Stimulated activated CD4-positive, alpha-beta T cell treated with anti-CD3 and anti-CD28 coated beads, TNF-alpha, amount 100 ng/mL, for 1 hour (primary cell): ENCODE measurements at regions not wholly inside any gene's neighbourhood (a gene's known extent, or its start where the extent isn't known, plus 50 kb on each side); places are given as distances from the start of the nearest gene placed in this dataset.
A peak's percentile ranks its signal among the peaks of the same experiment; 100 is the strongest.
"Not testable (repeated sequence)": the region's sequence is repeated elsewhere in the genome, so short reads cannot be mapped to it uniquely, and the experiment has no call there.

Experiments
- DNase-seq, 3 donors: peaks; one replicate each; pipeline ENCODE4 v3.0.0-alpha.2; 2020; ENCODE audit warnings: low read depth in 3 of 3, low spot score in 1 of 3

DNA sequence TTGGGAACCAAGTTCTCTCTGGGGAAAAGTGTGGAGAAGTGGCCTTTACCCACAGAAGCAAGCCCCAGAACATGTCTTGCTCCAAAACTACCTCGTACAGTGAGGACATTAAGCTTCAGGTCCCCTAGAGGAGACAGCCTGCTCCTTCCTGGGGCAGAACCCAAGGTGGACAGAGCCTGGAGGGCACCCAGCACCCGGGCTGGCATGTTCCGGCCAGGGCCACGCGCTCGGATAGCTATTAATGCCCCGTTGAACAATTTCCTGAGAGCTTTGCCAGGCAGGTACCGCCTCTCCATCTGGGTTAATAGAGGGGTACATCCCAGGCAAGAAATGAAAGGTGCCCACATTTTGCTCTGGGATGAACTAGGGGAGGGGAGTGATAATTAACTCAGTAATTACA lies 169.0 kb upstream of the GRK3 start:
- DNase-seq = no peak

DNA sequence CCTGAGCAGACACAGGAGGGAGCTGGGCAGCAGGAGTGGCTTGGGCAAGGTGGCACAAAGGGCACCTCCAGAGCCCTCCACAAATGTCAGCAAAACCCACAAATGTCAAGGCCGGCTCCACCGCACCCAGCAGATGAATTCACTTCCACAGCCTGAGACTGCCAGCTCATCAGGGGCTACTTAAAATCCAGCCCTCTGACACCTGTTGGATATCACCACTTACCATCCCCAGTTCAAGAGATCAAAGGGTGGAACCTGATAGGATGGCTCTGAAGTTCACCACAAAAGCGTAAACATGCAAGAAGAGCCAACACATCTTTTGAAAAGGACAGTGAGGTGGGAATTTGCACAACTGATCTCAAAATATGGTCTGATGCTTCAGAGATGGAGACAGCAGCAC lies 168.6 kb upstream of the GRK3 start:
- DNase-seq = no peak

DNA sequence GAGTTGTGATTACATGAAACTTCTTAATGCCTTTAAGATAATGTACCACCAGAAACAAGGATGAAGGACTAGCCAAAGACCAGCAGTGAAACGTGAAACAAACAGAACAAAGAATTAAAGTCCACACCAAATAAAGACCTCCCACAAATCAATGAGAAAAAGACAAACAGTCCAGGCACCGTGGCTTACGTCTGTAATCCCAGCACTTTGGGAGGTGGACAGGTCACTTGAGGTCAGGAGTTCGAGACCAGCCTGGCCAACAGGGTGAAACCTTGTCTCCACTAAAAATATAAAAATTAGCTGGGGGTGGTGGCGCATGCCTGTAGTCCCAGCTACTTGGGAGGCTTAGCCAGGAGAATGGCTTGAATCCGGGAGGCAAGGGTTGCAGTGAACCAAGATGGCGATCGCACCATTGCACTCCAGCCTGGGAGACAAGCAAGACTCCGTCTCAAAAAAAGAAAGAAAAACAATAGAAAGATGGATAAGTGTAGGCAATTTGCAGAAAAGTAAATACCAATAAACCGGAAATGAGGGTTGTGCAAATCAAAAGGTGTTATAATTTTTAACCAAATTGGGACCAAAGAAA lies 167.8 kb upstream of the GRK3 start:
- DNase-seq = no peak

DNA sequence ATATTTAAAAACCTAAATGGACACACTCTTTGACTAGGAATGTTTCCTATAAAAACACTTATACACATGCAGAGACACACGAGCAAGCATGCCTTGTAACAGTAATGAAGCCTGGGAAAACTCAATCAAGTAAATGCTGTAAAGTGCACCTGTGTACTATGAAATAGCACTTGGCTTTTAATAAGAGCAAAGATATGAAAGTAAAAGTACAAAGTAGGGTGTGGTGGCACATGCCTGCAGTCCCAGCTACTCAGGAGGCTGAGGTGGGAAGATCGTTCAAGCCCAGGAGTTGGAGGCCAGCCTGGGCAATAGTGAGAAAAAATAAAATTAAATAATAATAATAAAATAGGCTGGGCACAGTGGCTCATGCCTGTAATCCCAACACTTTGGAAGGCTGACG lies 166.9 kb upstream of the GRK3 start:
- DNase-seq = no peak

DNA sequence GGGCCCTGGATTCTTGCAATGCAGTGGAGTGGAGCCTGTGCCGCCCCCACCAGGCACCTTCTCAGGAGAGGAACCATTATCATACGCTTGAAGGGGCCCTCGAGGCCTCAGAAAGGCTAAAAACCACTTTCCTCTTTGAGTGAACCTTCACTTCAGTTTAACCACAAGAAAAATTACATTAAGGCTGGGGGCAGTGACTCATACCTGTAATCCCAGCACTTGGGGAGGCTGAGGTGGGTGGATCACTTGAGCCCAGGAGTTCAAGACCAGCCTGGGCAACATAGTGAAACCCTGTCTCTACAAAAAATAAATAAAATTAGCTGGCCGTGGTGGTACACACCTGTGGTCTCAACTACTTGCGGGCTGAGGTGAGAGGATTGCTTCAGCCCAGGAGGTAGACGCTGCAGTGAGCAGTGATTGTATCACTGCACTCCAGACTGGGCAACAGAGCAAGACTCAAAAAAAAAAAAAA lies 165.8 kb upstream of the GRK3 start:
- DNase-seq = not testable (repeated sequence)

DNA sequence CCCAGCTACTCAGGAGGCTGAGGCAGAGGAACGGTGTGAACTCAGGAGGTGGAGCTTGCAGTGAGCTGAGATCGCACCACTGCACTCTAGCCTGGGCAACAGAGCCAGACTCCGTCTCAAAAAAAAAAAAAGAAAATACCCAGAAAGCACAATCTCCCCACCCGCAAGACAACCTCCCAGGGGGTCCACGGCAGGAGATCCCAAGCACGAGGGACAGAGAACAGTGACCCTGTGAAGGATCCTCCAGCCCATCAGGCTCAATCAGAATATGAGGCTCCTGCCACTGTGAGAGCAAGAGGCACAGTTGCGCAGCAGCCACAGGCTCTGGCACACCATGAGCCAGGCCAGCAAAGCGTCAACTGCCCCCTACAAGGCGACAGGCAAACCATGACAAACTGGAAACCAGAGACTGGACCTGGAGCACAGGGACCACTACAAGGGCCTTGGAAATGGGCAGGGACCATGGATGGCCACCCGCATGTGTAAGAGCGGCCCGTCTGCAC lies 164.8 kb upstream of the GRK3 start:
- DNase-seq = no peak

DNA sequence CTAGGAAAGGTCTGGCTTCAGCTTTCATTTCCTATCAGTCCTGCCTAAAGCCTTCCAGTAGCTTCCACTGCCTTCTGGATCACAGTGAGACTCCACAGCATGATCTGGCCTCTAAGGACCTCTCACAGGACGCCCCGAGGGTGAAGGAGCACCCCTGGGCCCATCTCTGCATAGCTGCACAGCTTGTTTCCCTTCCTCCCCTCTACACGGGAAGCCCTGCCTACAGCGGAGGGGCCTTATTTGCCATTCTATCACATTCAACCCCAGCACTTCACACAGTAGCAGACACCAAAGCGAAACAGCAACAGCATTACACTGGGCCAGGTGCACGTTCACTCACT lies 162.3 kb upstream of the GRK3 start:
- no peak for DNase-seq

DNA sequence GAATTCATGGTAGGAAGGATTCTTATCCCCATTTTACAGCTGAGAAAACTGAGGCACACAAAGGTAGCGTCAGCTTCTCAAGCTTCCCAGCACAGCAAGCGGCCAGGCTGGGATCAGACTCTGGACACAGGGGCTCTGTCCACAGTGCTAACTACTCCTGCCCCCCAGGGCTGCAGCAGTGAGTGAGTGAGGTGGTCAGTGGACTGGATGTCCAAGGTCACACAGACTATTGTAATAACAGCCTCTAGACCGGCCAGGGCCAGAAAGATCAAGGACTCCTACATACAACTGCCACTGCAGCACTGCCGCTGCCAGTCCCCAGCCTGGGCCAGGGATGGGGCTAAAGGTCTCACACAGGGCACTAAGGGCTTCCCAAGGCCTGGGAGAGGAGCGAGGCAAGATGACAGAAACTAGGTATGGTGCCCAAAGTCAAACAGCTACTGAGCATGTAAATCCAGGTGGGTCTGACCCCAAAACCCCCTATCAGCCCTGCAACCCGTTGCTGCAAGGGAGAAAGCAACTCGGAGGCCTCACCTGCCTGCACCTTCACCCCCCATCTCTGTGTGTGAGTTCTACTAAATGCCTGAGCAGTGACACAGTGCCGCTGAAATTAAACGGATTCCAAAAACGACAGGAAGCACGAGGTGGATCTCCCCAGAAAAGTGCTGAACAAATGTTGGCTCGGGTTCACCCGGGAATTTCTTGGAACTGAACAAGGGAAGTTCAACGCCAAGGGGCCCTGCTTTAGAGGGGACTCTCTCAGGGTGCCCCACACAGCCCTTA lies 161.8 kb upstream of the GRK3 start:
- DNase-seq = no peak

DNA sequence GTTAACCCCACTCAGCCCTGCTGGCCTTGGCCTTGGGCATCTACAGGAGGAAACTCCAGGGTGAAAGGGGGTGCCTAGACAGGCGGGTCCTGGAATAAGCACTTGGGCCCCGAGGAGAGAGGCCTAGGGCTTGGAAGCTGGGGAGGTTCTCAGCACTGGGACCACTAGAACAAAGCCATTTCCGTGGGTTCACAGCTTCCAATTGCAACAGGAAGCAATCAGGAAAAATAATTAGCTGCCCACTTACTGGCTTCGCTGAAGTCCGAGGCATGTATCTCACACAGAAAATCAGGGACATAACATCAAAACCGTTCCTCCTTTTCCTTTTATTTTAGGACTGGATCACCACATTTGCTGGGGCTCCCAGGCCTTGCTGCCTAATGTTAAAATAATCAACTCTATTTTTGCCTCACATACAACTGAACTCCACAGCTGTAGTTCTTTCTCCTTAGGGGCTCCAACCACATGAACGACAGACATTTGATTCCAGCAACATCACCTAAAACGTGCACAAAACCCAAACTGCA lies 161.1 kb upstream of the GRK3 start:
- no peak for DNase-seq

DNA sequence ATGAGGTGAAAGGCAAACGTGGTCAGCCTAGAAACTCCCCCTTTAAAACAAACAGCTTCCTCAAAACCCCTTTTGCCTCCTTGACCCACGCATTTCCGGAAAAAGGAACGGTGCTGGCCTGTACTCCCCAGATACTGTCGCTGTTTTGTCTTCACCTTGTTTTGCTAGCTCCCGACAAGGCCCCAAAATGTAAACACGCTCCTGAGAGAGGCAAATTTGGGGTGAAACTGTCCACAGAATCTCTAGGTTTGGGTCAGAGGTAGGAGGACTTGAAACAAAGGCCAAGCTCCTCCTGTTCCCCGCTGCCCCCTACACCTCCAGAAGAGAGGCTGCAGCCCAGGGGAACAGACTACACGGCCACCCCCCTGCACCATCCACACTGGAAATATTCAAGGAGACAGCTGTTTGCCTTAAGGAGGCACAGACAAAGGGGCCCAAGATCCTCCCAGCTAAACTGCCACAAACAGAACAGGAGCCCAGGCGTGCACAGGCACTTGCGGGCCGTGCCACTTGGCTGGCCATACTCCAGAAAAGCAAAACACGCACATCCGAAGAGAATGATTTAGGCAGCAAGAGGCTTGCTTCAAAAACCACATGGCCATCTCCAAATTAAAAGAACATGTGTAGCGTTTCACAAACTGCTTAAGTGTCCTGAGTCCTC lies 160.5 kb upstream of the GRK3 start:
- DNase-seq = no peak

DNA sequence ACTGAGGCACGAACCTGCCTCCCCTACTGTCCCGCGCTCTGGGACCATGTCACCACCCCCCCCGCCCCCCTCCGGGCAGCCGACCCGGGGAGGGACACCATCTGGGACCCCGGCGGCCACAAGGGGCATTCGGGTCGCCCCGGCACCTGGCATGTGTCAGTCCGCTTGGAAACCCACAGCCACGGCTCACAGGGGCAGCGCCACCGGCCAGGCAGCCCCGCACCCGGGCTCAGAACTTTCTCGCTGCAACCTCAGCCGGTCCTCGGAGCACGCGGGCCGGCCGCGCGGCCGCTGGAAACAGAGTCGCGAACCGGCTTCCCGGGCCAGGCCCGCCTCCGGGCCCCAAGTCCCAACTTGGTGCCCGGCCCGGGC lies 159.9 kb upstream of the GRK3 start:
- no peak for DNase-seq

DNA sequence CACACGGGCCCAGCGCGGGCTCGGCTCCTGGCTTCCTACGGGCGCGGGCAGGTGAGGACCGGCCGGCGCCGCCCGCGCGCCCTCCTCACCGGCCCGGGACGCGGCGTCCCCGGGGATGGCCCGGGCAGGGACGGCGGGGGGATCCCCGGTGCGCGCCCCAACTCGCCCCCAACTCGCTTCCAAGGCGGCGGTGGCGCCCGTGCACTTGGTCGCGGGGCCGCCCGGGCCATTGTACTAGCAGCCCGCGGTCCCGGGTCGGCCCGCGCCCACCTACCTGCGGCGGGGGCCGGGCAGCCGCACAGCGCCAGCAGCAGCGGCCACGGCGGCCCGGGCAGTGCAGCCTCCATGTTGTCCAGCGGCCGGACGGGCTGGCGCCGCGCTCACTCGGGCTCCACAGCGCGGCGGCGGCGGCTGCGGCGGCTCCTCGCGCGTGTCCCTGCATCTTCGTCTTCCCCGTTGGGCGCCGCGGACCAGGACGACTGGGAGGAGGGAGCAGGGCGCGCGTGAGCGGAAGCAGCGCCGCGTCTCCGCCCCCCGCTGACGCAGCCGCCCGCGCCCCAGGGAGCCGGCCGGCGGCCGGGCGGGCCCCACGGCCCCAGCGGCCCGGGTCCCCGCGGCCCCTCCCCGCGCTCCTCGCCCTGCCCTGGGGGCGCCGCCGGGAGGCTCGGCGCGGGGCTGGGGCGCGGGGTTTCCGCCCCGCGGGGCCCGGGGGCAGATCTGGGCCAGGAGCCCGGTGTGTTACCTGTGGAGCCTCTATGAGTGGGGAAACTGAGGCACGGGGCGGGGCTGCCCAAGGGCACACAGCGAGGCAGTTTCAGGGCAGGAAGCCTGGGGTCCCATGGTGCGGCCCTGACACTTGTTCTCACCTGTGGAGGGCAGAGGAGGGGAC lies 159.3 kb upstream of the GRK3 start:
- DNase-seq = peak in 2 of 3 donors; percentile 9 to 54

DNA sequence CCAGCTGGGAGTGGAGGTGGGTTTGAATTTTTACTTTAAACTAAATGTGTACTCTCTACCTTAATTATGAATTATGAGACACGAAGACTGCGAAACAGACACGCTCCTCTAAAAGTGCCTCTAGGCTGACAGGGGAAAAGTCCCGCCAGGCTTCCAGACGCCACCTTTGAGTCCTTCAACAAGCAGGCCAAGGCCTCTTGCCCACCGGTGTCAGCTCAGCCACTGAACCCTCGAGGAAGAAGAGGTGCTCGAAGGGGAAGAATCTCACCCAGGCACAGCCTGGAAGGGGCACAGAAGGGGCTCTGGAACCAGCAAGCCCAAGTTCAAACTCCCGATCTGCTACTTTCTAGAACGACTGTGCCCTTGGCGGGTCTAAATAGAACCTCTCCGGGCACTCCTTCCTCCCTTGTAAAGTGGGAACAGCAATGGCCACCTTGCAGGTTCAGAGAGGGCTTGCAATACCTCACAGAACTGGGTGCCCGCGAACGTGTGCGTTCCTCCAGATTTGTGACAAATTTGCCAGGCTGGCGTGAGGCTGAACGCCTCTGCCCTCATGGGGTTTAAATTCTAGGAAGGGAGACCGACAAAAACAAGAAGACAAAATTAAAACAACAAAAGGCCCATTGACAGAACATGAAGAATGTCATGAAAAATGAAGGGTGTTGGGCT lies 158.5 kb upstream of the GRK3 start:
- no peak for DNase-seq

DNA sequence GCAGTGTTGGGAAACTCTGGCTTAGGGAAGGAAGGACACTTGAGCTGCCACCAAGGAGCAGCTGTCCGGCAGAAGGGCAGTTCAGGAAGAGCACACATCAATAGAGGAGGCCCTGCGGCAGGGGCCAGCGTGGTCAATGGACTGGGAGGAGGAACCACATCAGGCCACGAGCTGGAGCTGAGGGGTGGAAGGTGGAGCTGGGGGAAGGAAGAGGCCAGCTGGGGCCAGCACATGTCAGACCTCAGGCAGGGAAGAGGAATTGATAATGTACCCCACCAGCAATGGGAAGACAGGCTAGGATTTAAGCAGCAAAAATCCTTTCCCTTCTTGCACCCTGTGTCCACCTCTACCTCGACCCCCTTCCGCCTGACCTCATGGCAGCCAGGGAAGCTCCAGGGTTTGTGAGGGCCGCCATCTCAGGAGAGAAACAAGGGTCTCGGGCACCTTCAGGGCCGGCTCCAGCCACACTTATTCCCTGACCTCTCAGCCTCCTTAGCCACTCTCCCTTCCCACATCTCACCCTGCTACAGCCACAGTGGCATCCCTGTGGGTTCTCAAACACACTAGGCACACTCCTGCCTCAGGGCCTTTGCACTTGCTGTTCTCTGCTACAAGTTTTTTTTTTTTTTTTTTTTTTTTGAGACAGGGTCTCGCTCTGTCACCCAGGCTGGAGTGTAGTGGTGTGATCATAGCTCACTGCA lies 157.8 kb upstream of the GRK3 start:
- DNase-seq = no peak

DNA sequence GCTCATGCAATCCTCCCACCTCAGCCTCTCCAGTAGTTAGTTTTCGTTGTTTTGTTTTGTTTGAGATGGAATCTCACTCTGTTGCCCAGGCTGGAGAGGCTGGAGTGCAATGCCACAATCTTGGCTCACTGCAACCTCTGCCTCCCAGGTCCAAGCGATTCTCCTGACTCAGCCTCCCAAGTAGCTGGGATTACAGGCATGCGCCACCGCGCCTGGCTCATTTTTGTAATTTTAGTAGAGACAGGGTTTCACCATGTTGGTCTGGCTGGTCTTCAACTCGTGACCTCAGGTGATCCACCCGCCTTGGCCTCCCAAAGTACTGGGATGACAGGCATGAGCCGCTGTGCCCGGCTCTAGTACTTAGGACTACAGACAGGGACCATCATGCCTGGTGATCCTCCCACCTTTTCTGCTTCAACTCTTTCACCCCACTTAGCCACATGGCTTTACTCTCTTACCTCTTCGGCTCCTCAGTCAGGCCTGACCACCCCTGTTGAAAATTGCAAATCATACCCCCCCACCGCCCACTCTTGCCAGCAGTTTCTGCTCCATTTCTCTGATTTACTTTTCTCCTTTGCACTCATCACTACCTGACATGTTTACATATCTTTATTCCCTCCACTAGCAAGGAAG lies 157.1 kb upstream of the GRK3 start:
- DNase-seq = no peak

DNA sequence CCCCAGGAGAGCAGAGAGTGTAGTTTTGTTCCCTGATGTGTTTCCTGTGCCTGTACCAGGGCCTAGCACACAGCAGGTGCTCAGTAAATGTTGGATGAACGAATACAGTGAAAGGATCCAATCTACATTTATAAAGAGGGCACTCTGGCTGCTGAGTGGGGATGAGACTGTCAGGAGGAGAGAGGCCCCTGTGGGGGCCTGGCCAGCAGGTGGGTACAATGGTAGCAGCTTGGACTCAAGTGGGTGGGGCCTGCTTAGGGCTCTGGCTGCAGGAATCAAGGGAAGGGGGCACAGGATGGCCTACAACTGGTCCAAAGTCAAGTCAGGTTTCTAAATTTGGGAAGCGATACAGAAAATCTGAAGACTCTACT lies 156.6 kb upstream of the GRK3 start:
- DNase-seq = no peak

DNA sequence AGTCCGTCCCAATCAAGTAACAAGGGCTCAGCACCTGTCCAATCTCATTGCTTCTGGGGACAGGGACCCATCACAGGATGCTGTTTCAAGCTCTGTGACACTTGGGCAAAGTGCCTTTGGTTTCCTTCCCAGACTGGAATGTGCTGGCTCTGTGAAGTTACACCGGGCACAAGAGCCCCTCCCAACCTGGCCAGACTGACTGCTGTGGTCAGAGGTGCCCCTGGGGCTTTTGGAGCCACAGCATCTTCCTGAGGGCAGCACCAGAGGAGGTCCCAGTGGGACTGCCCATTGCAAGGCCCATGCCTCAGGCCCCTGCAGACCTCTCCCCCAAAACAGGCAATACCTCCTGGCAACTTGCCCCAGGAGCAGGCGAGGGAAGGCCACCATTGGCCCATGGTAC lies 155.2 kb upstream of the GRK3 start:
- no peak for DNase-seq

DNA sequence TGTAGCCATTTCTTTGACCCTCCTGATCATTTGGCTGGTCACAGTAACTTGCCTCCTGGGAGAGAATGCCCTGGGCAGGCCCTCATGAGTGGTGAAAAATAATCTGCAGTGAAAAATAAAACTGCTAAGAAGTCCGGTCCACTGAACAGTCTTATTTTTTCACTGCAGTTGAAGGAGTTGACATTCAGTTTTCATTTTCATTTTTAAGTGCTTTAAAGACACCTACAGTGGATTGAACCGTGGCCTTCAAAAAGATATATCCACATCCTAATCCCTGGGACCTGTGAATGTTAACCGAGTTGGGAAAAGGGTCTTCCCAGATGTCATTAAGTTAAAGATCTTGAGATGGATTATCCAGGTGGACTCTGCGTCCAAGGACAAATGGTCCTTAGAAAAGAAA lies 153.6 kb upstream of the GRK3 start:
- DNase-seq = no peak

DNA sequence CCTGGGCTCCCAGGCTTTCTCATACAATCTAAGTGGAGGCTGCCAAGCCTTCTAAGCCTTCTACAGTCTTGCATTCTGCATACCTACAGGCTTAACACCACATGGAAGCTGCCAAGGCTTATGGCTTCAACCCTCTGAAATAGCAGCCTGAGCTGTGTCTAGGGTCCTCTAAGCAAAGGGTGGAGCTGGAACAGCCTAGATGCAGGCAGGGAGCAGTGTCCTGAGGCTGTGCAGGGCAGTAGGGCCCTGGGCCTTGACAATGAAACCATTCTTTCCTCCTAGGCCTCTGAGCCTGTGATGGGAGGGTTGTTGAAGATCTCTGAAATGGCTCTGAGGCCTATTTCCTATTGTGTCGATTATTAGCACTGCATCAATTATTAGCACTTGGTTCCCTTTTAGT lies 150.9 kb upstream of the GRK3 start:
- no peak for DNase-seq

DNA sequence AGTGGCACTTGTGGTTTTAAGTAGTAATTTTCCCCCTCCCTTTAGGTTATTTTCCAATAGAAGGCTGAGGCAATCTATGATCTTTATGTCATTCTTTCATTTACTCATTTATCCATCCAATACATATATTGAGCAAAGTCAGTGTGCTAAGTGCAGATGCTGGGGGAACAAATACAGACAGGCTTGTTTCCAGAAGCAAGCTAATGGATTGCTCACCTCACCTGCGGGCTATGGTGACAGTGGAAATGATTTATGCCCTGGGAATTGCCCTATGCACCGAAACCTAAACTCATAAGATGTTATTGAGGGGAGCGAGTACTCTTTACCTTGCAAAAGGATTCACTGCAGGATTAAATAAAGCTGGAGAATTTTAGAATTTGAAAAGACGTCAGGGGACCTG lies 148.7 kb upstream of the GRK3 start:
- DNase-seq = not testable (repeated sequence)
